ENCODE measurements at regions not wholly inside any gene's neighbourhood (a gene's known extent, or its start where the extent isn't known, plus 50 kb on each side); places are given as distances from the start of the nearest gene placed in this dataset.
"Not testable (repeated sequence)": the region's sequence is repeated elsewhere in the genome, so short reads cannot be mapped to it uniquely, and the experiment has no call there.

- H3K4me3 ChIP-seq (ENCODE audit: low read depth in 1 of 3, low read length in 3 of 3), result no peak overlapping the region
- H3K36me3 ChIP-seq (ENCODE audit: control insufficient read depth in 4 of 4, insufficient read depth in 3 of 4, low read depth in 1 of 4, low read length in 3 of 4), result no peaks in the 10 kb centered on the region
- H3K4me1 ChIP-seq (ENCODE audit: control insufficient read depth in 4 of 4, insufficient read depth in 4 of 4, low read length in 3 of 4), result no peaks in the 10 kb centered on the region
- TF ChIP-seq, protein P1, sequence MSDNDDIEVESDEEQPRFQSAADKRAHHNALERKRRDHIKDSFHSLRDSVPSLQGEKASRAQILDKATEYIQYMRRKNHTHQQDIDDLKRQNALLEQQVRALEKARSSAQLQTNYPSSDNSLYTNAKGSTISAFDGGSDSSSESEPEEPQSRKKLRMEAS (IDR thresholded peaks at IDR 0.05), result no peak
- TF ChIP-seq YY1 (IDR thresholded peaks at IDR 0.05) (no peak), EGR1 (IDR thresholded peaks at IDR 0.05; ENCODE audit: low read depth in 2 of 2) (no peak), ATF3 (IDR thresholded peaks at IDR 0.05) (no peak), SP1 (IDR thresholded peaks at IDR 0.05) (no peak), NR2F2 (IDR thresholded peaks at IDR 0.05) (no peak), JUND (IDR thresholded peaks at IDR 0.05) (no peak), GABPA (IDR thresholded peaks at IDR 0.05 in 1 of 2, conservative IDR thresholded peaks at IDR 0.05 in 1 of 2) (no peak), RXRA (IDR thresholded peaks at IDR 0.05) (no peak), ZBTB33 (IDR thresholded peaks at IDR 0.05) (no peak), FOXA2 (IDR thresholded peaks at IDR 0.05) (no peak), FOXA1 (IDR thresholded peaks at IDR 0.05) (no peak), HNF4A (conservative IDR thresholded peaks at IDR 0.05) (no peak), RAD21 (IDR thresholded peaks at IDR 0.05) (no peak), HNF4G (IDR thresholded peaks at IDR 0.05) (no peak)
- TF ChIP-seq, protein P2, sequence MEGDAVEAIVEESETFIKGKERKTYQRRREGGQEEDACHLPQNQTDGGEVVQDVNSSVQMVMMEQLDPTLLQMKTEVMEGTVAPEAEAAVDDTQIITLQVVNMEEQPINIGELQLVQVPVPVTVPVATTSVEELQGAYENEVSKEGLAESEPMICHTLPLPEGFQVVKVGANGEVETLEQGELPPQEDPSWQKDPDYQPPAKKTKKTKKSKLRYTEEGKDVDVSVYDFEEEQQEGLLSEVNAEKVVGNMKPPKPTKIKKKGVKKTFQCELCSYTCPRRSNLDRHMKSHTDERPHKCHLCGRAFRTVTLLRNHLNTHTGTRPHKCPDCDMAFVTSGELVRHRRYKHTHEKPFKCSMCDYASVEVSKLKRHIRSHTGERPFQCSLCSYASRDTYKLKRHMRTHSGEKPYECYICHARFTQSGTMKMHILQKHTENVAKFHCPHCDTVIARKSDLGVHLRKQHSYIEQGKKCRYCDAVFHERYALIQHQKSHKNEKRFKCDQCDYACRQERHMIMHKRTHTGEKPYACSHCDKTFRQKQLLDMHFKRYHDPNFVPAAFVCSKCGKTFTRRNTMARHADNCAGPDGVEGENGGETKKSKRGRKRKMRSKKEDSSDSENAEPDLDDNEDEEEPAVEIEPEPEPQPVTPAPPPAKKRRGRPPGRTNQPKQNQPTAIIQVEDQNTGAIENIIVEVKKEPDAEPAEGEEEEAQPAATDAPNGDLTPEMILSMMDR (IDR thresholded peaks at IDR 0.05; ENCODE audit: low read depth, low read length, missing input control), result no peak
- no peak overlapping the region for H3K27ac ChIP-seq (ENCODE audit: low read depth in 1 of 2, low read length in 2 of 2)
- H3K9ac ChIP-seq (ENCODE audit: low read depth in 1 of 2, low read length in 2 of 2), result no peak overlapping the region
- no peaks in the 10 kb centered on the region for H3K27me3 ChIP-seq (ENCODE audit: control insufficient read depth in 4 of 4, insufficient read depth in 4 of 4, low read length in 3 of 4)
- no peaks in the 10 kb centered on the region for H3K9me3 ChIP-seq (ENCODE audit: control insufficient read depth in 4 of 4, low read length in 3 of 4)
- no peak for DNase-seq (ENCODE audit: low spot score)
- 84% methylated on average over 4 of the region's 4 CpGs for WGBS
These were observed 114.0 kb upstream of the PLCL2 start for GRCh38 chr3:16770792-16771191.

DNA sequence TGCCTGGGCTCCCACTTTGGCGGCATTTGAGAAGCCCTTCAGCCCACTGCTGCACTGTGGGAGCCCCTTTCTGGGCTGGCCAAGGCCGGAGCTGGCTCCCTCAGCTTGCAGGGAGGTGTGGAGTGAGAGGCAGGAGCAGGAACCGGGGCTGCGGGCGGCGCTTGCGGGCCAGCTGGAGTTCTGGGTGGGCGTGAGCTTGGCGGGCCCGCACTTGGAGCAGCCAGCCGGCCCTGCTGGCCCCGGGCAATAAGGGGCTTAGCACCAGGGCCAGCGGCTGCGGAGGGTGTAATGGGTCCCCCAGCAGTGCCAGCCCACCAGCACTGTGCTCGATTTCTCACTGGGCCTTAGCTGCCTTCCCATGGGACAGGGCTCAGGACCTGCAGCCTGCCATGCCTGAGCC is 111.2 kb upstream of the PLCL2 start:
- WGBS, result 88% methylated on average over 15 of the region's 15 CpGs
- H3K27ac ChIP-seq (ENCODE audit: low read depth in 1 of 2, low read length in 2 of 2); H3K4me3 ChIP-seq (ENCODE audit: low read depth in 1 of 3, low read length in 3 of 3); DNase-seq (ENCODE audit: low spot score); H3K36me3 ChIP-seq (ENCODE audit: control insufficient read depth in 4 of 4, insufficient read depth in 3 of 4, low read depth in 1 of 4, low read length in 3 of 4); H3K4me1 ChIP-seq (ENCODE audit: control insufficient read depth in 4 of 4, insufficient read depth in 4 of 4, low read length in 3 of 4); H3K9ac ChIP-seq (ENCODE audit: low read depth in 1 of 2, low read length in 2 of 2); H3K9me3 ChIP-seq (ENCODE audit: control insufficient read depth in 4 of 4, low read length in 3 of 4); H3K27me3 ChIP-seq (ENCODE audit: control insufficient read depth in 4 of 4, insufficient read depth in 4 of 4, low read length in 3 of 4): not testable (repeated sequence)

DNA sequence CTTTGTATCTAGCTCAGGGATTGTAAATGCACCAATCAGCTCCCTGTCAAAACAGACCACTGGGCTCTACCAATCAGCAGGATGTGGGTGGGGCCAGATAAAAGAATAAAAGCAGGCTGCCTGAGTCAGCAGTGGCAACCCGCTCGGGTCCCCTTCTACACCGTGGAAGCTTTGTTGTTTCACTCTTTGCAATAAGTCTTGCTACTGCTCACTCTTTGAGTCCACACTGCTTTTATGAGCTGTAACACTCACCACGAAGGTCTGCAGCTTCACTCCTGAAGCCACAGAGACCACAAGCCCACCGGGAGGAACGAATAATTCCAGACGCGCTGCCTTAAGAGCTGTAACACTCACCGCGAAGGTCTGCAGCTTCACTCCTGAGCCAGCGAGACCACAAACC is 110.2 kb upstream of the PLCL2 start:
- not testable (repeated sequence) for H3K27me3 ChIP-seq (ENCODE audit: control insufficient read depth in 4 of 4, insufficient read depth in 4 of 4, low read length in 3 of 4); H3K9ac ChIP-seq (ENCODE audit: low read depth in 1 of 2, low read length in 2 of 2); H3K36me3 ChIP-seq (ENCODE audit: control insufficient read depth in 4 of 4, insufficient read depth in 3 of 4, low read depth in 1 of 4, low read length in 3 of 4); H3K27ac ChIP-seq (ENCODE audit: low read depth in 1 of 2, low read length in 2 of 2); H3K4me3 ChIP-seq (ENCODE audit: low read depth in 1 of 3, low read length in 3 of 3); DNase-seq (ENCODE audit: low spot score); H3K4me1 ChIP-seq (ENCODE audit: control insufficient read depth in 4 of 4, insufficient read depth in 4 of 4, low read length in 3 of 4); H3K9me3 ChIP-seq (ENCODE audit: control insufficient read depth in 4 of 4, low read length in 3 of 4)
- 87% methylated on average over 11 of the region's 11 CpGs for whole genome bisulfite sequencing

Measured in liver (tissue), 8 donors.